Neuronal stem cell (in vitro differentiated cells): ENCODE measurements at regions not wholly inside any gene's neighbourhood (a gene's known extent, or its start where the extent isn't known, plus 50 kb on each side); places are given as distances from the start of the nearest gene placed in this dataset.
A peak's percentile ranks its signal among the peaks of the same experiment; 100 is the strongest.

Source experiments
- DNase-seq: peaks from one replicate; pipeline ENCODE4 v3.0.0-alpha.2; 2013; ENCODE audit warnings: low spot score
- H2AFZ ChIP-seq: one replicate; pipeline ENCODE4 v1.6.1; 2013; ENCODE audit warnings: mild to moderate bottlenecking, low read length, inconsistent platforms
- H2AK5ac ChIP-seq: 2 replicates; pipeline ENCODE4 v1.6.1; 2013; ENCODE audit warnings: low read depth, mild to moderate bottlenecking, inconsistent platforms, low read length, moderate library complexity, mixed read lengths
- H2BK120ac ChIP-seq: 2 replicates; pipeline ENCODE4 v1.6.1; 2013; ENCODE audit warnings: low read depth, mild to moderate bottlenecking, inconsistent platforms, low read length, moderate library complexity, mixed read lengths
- H2BK12ac ChIP-seq: one replicate; pipeline ENCODE4 v1.6.1; 2013; ENCODE audit warnings: low read length, inconsistent platforms
- H2BK15ac ChIP-seq: 2 replicates; pipeline ENCODE4 v1.6.1; 2013; ENCODE audit warnings: mild to moderate bottlenecking, low read length, inconsistent platforms, mixed read lengths
- H2BK5ac ChIP-seq: one replicate; pipeline ENCODE4 v1.6.1; 2013; ENCODE audit warnings: inconsistent platforms, mild to moderate bottlenecking, low read length, moderate library complexity
- H3K14ac ChIP-seq: one replicate; pipeline ENCODE4 v1.6.1; 2013; ENCODE audit warnings: low read length, inconsistent platforms
- H3K18ac ChIP-seq: 2 replicates; pipeline ENCODE4 v1.6.1; 2013; ENCODE audit warnings: low read length, inconsistent platforms
- H3K23ac ChIP-seq: 2 replicates; pipeline ENCODE4 v1.6.1; 2013; ENCODE audit warnings: low read depth, mild to moderate bottlenecking, mixed read lengths, low read length, inconsistent platforms; ENCODE audit not compliant: poor library complexity
- H3K27ac ChIP-seq: replicated peaks from 3 replicates; pipeline ENCODE4 v1.5.1; 2013; ENCODE audit warnings: low read length, inconsistent platforms
- H3K27me3 ChIP-seq, 3 experiments: 2 replicates each; pipeline ENCODE4 v1.6.1; 2013; ENCODE audit warnings: low read length in 3 of 3, mild to moderate bottlenecking in 2 of 3, inconsistent platforms in 1 of 3, low read depth in 1 of 3, mixed read lengths in 1 of 3, moderate library complexity in 1 of 3; ENCODE audit not compliant: control insufficient read depth in 3 of 3, insufficient read depth in 3 of 3
- H3K36me3 ChIP-seq, 2 donors: replicated peaks in 1 of 2; 2 replicates each; pipeline ENCODE4 v1.6.1; 2013; ENCODE audit warnings: low read length in 2 of 2; ENCODE audit not compliant: control insufficient read depth in 2 of 2, insufficient read depth in 2 of 2
- H3K4ac ChIP-seq: 2 replicates; pipeline ENCODE4 v1.6.1; 2013; ENCODE audit warnings: inconsistent platforms, mild to moderate bottlenecking, low read length, moderate library complexity
- H3K4me1 ChIP-seq, 2 donors: 1 replicate in 1 of 2; 2 replicates in 1 of 2; pipeline ENCODE4 v1.6.1; 2013; ENCODE audit warnings: low read length in 2 of 2, low read depth in 1 of 2; ENCODE audit not compliant: control insufficient read depth in 2 of 2, insufficient read depth in 1 of 2
- H3K4me2 ChIP-seq: one replicate; pipeline ENCODE4 v1.6.1; 2013; ENCODE audit warnings: mild to moderate bottlenecking, low read length, inconsistent platforms; ENCODE audit not compliant: insufficient read depth, poor library complexity, severe bottlenecking
- H3K4me3 ChIP-seq, 2 donors: 2 replicates each; pipeline ENCODE4 v1.5.1; 2013; ENCODE audit warnings: low read length in 2 of 2, mild to moderate bottlenecking in 2 of 2, inconsistent platforms in 1 of 2, moderate library complexity in 1 of 2
- H3K79me1 ChIP-seq: one replicate; pipeline ENCODE4 v1.6.1; 2013; ENCODE audit warnings: low read depth, mild to moderate bottlenecking, inconsistent platforms, low read length, moderate library complexity
- H3K9ac ChIP-seq: one replicate; pipeline ENCODE4 v1.6.1; 2013; ENCODE audit warnings: mild to moderate bottlenecking, low read depth, low read length, inconsistent platforms; ENCODE audit not compliant: poor library complexity
- H3K9me3 ChIP-seq, 2 donors: replicated peaks in 1 of 2; 2 replicates each; pipeline versions ENCODE3 to v1.6.1; 2013; ENCODE audit warnings: low read length in 2 of 2, mild to moderate bottlenecking in 2 of 2, inconsistent platforms in 1 of 2, low read depth in 1 of 2, mixed read lengths in 1 of 2, moderate library complexity in 1 of 2; ENCODE audit not compliant: control insufficient read depth in 2 of 2, insufficient read depth in 1 of 2
- H4K8ac ChIP-seq: one replicate; pipeline ENCODE4 v1.6.1; 2013; ENCODE audit warnings: low read depth, mild to moderate bottlenecking, inconsistent platforms, low read length, moderate library complexity
- H4K91ac ChIP-seq: one replicate; pipeline ENCODE4 v1.6.1; 2013; ENCODE audit warnings: low read length, low read depth, mild to moderate bottlenecking, inconsistent platforms; ENCODE audit not compliant: poor library complexity
- WGBS, 2 donors: extraction: QIAGEN DNeasy Blood & Tissue Kit; methylation state at CpG; one replicate each; pipeline ENCODE4 v1.1.7; 2013; ENCODE audit warnings: missing lambda C conversion rate in 2 of 2, mixed read lengths in 1 of 2; ENCODE audit not compliant: insufficient read length in 2 of 2, insufficient replicate concordance in 1 of 2; ENCODE audit errors: extremely low coverage in 2 of 2; 5-methylcytosine and 5-hydroxymethylcytosine counted together

- H3K14ac ChIP-seq: no peak overlapping the region
- no peak overlapping the region for H3K4me3 ChIP-seq
- H2BK120ac ChIP-seq: no peak overlapping the region
- no peak overlapping the region for H3K18ac ChIP-seq
- H3K4me1 ChIP-seq: no peaks in the 10 kb centered on the region
- H4K8ac ChIP-seq: no peak overlapping the region
- no peak overlapping the region for H3K4me2 ChIP-seq
- H3K36me3 ChIP-seq: no peaks in the 10 kb centered on the region
- H2BK12ac ChIP-seq: no peak overlapping the region
- H2BK5ac ChIP-seq: no peak overlapping the region
- H4K91ac ChIP-seq: no peak overlapping the region
- no peaks in the 10 kb centered on the region for H3K79me1 ChIP-seq
- H2AFZ ChIP-seq: no peak overlapping the region
- no peak for DNase-seq
- H3K23ac ChIP-seq: no peak overlapping the region
- no peak overlapping the region for H3K4ac ChIP-seq
- no peak overlapping the region for H3K9ac ChIP-seq
- H3K27ac ChIP-seq: no peak overlapping the region
- no CpG with 5 or more reads among the region's 4 CpGs for WGBS, 2 donors
- no peak overlapping the region for H2BK15ac ChIP-seq
- H3K27me3 ChIP-seq: no peaks in the 10 kb centered on the region
- H3K9me3 ChIP-seq: no peaks in the 10 kb centered on the region
- no peak overlapping the region for H2AK5ac ChIP-seq
Observed at GRCh38 chr1:69252696-69253095, 315.0 kb upstream of the LRRC7 start.

GRCh38 chr1:69256036-69256435, 311.7 kb upstream of the LRRC7 start:
- no peak overlapping the region for H3K23ac ChIP-seq
- H2BK5ac ChIP-seq: no peak overlapping the region
- no peak overlapping the region for H3K14ac ChIP-seq
- H2AK5ac ChIP-seq: no peak overlapping the region
- H2AFZ ChIP-seq: no peak overlapping the region
- H3K4me3 ChIP-seq: no peak overlapping the region
- H3K79me1 ChIP-seq: no peaks in the 10 kb centered on the region
- no peak for DNase-seq
- H2BK120ac ChIP-seq: no peak overlapping the region
- H3K4me1 ChIP-seq: no peaks in the 10 kb centered on the region
- H3K36me3 ChIP-seq: no peaks in the 10 kb centered on the region
- no peak overlapping the region for H3K27ac ChIP-seq
- no CpG with 5 or more reads among the region's 1 CpG for WGBS, 2 donors
- H4K91ac ChIP-seq: no peak overlapping the region
- H4K8ac ChIP-seq: no peak overlapping the region
- no peak overlapping the region for H2BK15ac ChIP-seq
- no peaks in the 10 kb centered on the region for H3K9me3 ChIP-seq
- no peak overlapping the region for H3K18ac ChIP-seq
- no peak overlapping the region for H3K4ac ChIP-seq
- H3K9ac ChIP-seq: no peak overlapping the region
- no peaks in the 10 kb centered on the region for H3K27me3 ChIP-seq
- H2BK12ac ChIP-seq: no peak overlapping the region
- H3K4me2 ChIP-seq: no peak overlapping the region

GRCh38 chr1:69258842-69259241, 308.9 kb upstream of the LRRC7 start:
- Histone ChIP-seq H3K4me1 (no peaks in the 10 kb centered on the region), H3K4ac (no peak overlapping the region), H3K18ac (no peak overlapping the region), H2BK5ac (no peak overlapping the region), H2BK120ac (no peak overlapping the region), H4K8ac (no peak overlapping the region), H3K4me2 (no peak overlapping the region), H4K91ac (no peak overlapping the region), H2BK12ac (no peak overlapping the region), H3K4me3 (no peak overlapping the region), H2AK5ac (no peak overlapping the region), H2BK15ac (no peak overlapping the region), H3K9me3 (no peaks in the 10 kb centered on the region), H3K9ac (no peak overlapping the region), H3K14ac (no peak overlapping the region), H3K27me3 (no peaks in the 10 kb centered on the region), H2AFZ (peak overlapping the region; percentile 51), H3K79me1 (no peaks in the 10 kb centered on the region), H3K27ac (no peak overlapping the region), H3K36me3 (no peaks in the 10 kb centered on the region), H3K23ac (no peak overlapping the region)
- DNase-seq: no peak
- no CpG with 5 or more reads among the region's 1 CpG for WGBS, 2 donors

DNA sequence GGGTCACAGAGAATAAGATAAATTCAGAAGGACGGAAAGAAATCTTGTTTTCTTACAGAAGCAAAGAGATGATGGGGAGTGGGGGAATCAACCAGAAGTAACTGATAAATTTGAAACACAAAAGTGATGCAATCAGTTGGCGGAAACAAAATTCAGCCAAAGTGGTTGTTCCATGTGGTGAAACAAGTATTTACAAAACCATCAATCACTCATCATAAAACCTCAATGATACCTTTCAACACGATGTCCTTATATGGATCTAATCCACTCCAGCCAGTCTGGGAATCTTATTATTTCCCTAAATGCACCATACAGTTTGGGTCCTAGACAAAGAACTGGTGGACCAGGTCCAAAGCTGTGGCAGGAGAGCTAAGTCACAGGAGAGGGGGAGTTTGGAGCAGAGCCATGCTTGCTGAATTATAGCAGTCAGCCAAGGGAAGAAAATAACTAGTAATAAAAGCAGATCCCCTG, 303.8 kb upstream of the LRRC7 start:
- Histone ChIP-seq H3K23ac (no peak overlapping the region), H3K14ac (no peak overlapping the region), H3K27me3 (no peaks in the 10 kb centered on the region), H3K4me1 (no peaks in the 10 kb centered on the region), H3K27ac (no peak overlapping the region), H3K9ac (no peak overlapping the region), H4K8ac (no peak overlapping the region), H2BK5ac (no peak overlapping the region), H3K4ac (no peak overlapping the region), H3K9me3 (no peaks in the 10 kb centered on the region), H4K91ac (no peak overlapping the region), H3K79me1 (no peaks in the 10 kb centered on the region), H3K4me3 (no peak overlapping the region), H2BK120ac (no peak overlapping the region), H3K18ac (no peak overlapping the region), H3K36me3 (no peaks in the 10 kb centered on the region), H3K4me2 (no peak overlapping the region), H2BK12ac (no peak overlapping the region), H2AFZ (no peak overlapping the region), H2BK15ac (no peak overlapping the region), H2AK5ac (no peak overlapping the region)
- WGBS, 2 donors: no CpG with 5 or more reads among the region's 3 CpGs
- no peak for DNase-seq
